ENCODE measurements at regions not wholly inside any gene's neighbourhood (a gene's known extent, or its start where the extent isn't known, plus 50 kb on each side); places are given as distances from the start of the nearest gene placed in this dataset.
"Not testable (repeated sequence)": the region's sequence is repeated elsewhere in the genome, so short reads cannot be mapped to it uniquely, and the experiment has no call there.

GRCh38 chr2:238722883-238723282 lies 125.0 kb upstream of the TWIST2 start:
- WGBS = 91% methylated on average over 33 of the region's 33 CpGs
- H3K27ac ChIP-seq (ENCODE audit: low read depth in 1 of 2, low read length in 2 of 2) = no peak overlapping the region
- DNase-seq (ENCODE audit: low spot score) = no peak
- H3K36me3 ChIP-seq (ENCODE audit: control insufficient read depth in 4 of 4, insufficient read depth in 3 of 4, low read depth in 1 of 4, low read length in 3 of 4) = no peaks in the 10 kb centered on the region
- H3K27me3 ChIP-seq (ENCODE audit: control insufficient read depth in 4 of 4, insufficient read depth in 4 of 4, low read length in 3 of 4) = no peaks in the 10 kb centered on the region
- no peak overlapping the region for H3K4me3 ChIP-seq (ENCODE audit: low read depth in 1 of 3, low read length in 3 of 3)
- H3K9ac ChIP-seq (ENCODE audit: low read depth in 1 of 2, low read length in 2 of 2) = no peak overlapping the region
- TF ChIP-seq MAX (IDR thresholded peaks at IDR 0.05) (no peak), HNF4G (IDR thresholded peaks at IDR 0.05) (no peak), GABPA (IDR thresholded peaks at IDR 0.05 in 1 of 2, conservative IDR thresholded peaks at IDR 0.05 in 1 of 2) (no peak), YY1 (IDR thresholded peaks at IDR 0.05) (no peak), RXRA (IDR thresholded peaks at IDR 0.05) (no peak), TAF1 (conservative IDR thresholded peaks at IDR 0.05) (no peak), SP1 (IDR thresholded peaks at IDR 0.05) (no peak), RAD21 (IDR thresholded peaks at IDR 0.05) (no peak), JUND (IDR thresholded peaks at IDR 0.05) (no peak), FOXA2 (IDR thresholded peaks at IDR 0.05) (no peak)
- TF ChIP-seq, protein P1, sequence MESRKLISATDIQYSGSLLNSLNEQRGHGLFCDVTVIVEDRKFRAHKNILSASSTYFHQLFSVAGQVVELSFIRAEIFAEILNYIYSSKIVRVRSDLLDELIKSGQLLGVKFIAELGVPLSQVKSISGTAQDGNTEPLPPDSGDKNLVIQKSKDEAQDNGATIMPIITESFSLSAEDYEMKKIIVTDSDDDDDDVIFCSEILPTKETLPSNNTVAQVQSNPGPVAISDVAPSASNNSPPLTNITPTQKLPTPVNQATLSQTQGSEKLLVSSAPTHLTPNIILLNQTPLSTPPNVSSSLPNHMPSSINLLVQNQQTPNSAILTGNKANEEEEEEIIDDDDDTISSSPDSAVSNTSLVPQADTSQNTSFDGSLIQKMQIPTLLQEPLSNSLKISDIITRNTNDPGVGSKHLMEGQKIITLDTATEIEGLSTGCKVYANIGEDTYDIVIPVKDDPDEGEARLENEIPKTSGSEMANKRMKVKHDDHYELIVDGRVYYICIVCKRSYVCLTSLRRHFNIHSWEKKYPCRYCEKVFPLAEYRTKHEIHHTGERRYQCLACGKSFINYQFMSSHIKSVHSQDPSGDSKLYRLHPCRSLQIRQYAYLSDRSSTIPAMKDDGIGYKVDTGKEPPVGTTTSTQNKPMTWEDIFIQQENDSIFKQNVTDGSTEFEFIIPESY (IDR thresholded peaks at IDR 0.05) = no peak
- TF ChIP-seq, protein P2, sequence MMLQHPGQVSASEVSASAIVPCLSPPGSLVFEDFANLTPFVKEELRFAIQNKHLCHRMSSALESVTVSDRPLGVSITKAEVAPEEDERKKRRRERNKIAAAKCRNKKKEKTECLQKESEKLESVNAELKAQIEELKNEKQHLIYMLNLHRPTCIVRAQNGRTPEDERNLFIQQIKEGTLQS (IDR thresholded peaks at IDR 0.05) = no peak
- TF ChIP-seq, protein P3, sequence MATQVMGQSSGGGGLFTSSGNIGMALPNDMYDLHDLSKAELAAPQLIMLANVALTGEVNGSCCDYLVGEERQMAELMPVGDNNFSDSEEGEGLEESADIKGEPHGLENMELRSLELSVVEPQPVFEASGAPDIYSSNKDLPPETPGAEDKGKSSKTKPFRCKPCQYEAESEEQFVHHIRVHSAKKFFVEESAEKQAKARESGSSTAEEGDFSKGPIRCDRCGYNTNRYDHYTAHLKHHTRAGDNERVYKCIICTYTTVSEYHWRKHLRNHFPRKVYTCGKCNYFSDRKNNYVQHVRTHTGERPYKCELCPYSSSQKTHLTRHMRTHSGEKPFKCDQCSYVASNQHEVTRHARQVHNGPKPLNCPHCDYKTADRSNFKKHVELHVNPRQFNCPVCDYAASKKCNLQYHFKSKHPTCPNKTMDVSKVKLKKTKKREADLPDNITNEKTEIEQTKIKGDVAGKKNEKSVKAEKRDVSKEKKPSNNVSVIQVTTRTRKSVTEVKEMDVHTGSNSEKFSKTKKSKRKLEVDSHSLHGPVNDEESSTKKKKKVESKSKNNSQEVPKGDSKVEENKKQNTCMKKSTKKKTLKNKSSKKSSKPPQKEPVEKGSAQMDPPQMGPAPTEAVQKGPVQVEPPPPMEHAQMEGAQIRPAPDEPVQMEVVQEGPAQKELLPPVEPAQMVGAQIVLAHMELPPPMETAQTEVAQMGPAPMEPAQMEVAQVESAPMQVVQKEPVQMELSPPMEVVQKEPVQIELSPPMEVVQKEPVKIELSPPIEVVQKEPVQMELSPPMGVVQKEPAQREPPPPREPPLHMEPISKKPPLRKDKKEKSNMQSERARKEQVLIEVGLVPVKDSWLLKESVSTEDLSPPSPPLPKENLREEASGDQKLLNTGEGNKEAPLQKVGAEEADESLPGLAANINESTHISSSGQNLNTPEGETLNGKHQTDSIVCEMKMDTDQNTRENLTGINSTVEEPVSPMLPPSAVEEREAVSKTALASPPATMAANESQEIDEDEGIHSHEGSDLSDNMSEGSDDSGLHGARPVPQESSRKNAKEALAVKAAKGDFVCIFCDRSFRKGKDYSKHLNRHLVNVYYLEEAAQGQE (IDR thresholded peaks at IDR 0.05) = no peak
- H3K4me1 ChIP-seq (ENCODE audit: control insufficient read depth in 4 of 4, insufficient read depth in 4 of 4, low read length in 3 of 4) = no peaks in the 10 kb centered on the region
- H3K9me3 ChIP-seq (ENCODE audit: control insufficient read depth in 4 of 4, low read length in 3 of 4) = peaks cover 0 to 3% (median 2%) of the 10 kb centered on the region in 4 donors

- H3K9ac ChIP-seq (ENCODE audit: low read depth in 1 of 2, low read length in 2 of 2); H3K4me3 ChIP-seq (ENCODE audit: low read depth in 1 of 3, low read length in 3 of 3); DNase-seq (ENCODE audit: low spot score); H3K36me3 ChIP-seq (ENCODE audit: control insufficient read depth in 4 of 4, insufficient read depth in 3 of 4, low read depth in 1 of 4, low read length in 3 of 4); H3K27me3 ChIP-seq (ENCODE audit: control insufficient read depth in 4 of 4, insufficient read depth in 4 of 4, low read length in 3 of 4); H3K9me3 ChIP-seq (ENCODE audit: control insufficient read depth in 4 of 4, low read length in 3 of 4); H3K4me1 ChIP-seq (ENCODE audit: control insufficient read depth in 4 of 4, insufficient read depth in 4 of 4, low read length in 3 of 4); H3K27ac ChIP-seq (ENCODE audit: low read depth in 1 of 2, low read length in 2 of 2): not testable (repeated sequence)
- 71% methylated on average over 8 of the region's 8 CpGs for WGBS
Observed at GRCh38 chr2:238723740-238724320, 124.1 kb upstream of the TWIST2 start.

GRCh38 chr2:238724728-238725127 lies 123.2 kb upstream of the TWIST2 start:
- Histone ChIP-seq H3K4me1 (ENCODE audit: control insufficient read depth in 4 of 4, insufficient read depth in 4 of 4, low read length in 3 of 4) (no peaks in the 10 kb centered on the region), H3K4me3 (ENCODE audit: low read depth in 1 of 3, low read length in 3 of 3) (no peak overlapping the region), H3K36me3 (ENCODE audit: control insufficient read depth in 4 of 4, insufficient read depth in 3 of 4, low read depth in 1 of 4, low read length in 3 of 4) (no peaks in the 10 kb centered on the region), H3K27ac (ENCODE audit: low read depth in 1 of 2, low read length in 2 of 2) (no peak overlapping the region), H3K27me3 (ENCODE audit: control insufficient read depth in 4 of 4, insufficient read depth in 4 of 4, low read length in 3 of 4) (no peaks in the 10 kb centered on the region), H3K9me3 (ENCODE audit: control insufficient read depth in 4 of 4, low read length in 3 of 4) (peaks cover 0 to 3% (median 2%) of the 10 kb centered on the region in 4 donors), H3K9ac (ENCODE audit: low read depth in 1 of 2, low read length in 2 of 2) (no peak overlapping the region)
- 77% methylated on average over 8 of the region's 8 CpGs for WGBS
- no peak for DNase-seq (ENCODE audit: low spot score)
- TF ChIP-seq NR2F2 (IDR thresholded peaks at IDR 0.05) (no peak), RAD21 (IDR thresholded peaks at IDR 0.05) (no peak), RXRA (IDR thresholded peaks at IDR 0.05) (no peak), FOXA1 (IDR thresholded peaks at IDR 0.05) (no peak), JUND (IDR thresholded peaks at IDR 0.05) (no peak), FOXA2 (IDR thresholded peaks at IDR 0.05) (no peak), TAF1 (conservative IDR thresholded peaks at IDR 0.05) (no peak)
- TF ChIP-seq, protein P1 (IDR thresholded peaks at IDR 0.05) = no peak
- TF ChIP-seq, protein P3 (IDR thresholded peaks at IDR 0.05) = no peak
- TF ChIP-seq, protein P2 (IDR thresholded peaks at IDR 0.05) = no peak
